SK-N-MC (cell line): ENCODE measurements at regions not wholly inside any gene's neighbourhood (a gene's known extent, or its start where the extent isn't known, plus 50 kb on each side); places are given as distances from the start of the nearest gene placed in this dataset.

Source experiments
- EZH2 ChIP-seq: fragments of 200-600 bp; sonication (generic); IDR thresholded peaks from one replicate; pipeline ENCODE4 v1.6.1; 2017; ENCODE audit warnings: antibody characterized with exemption
- POLR2AphosphoS5 ChIP-seq: IDR thresholded peaks from 2 replicates; pipeline ENCODE4 v1.6.1; 2012; ENCODE audit warnings: mild to moderate bottlenecking, low read depth, low read length, borderline replicate concordance

GRCh38 chr5:20498102-20498501 is 510.1 kb upstream of the CDH18 start:
- TF ChIP-seq EZH2 (no peak), POLR2AphosphoS5 (no peak)
